Left hindlimb (tissue), 1 donor: ENCODE measurements at regions not wholly inside any gene's neighbourhood (a gene's known extent, or its start where the extent isn't known, plus 50 kb on each side); places are given as distances from the start of the nearest gene placed in this dataset.
"Not testable (repeated sequence)": the region's sequence is repeated elsewhere in the genome, so short reads cannot be mapped to it uniquely, and the experiment has no call there.

Source experiments
- DNase-seq: peaks from one replicate; pipeline ENCODE4 v3.0.0-alpha.2; 2018

- no peak for DNase-seq
Measured at GRCh38 chrX:5683996-5684395, 544.7 kb downstream of the NLGN4X start.

- DNase-seq = no peak
Measured at GRCh38 chrX:5681159-5681558, 547.5 kb downstream of the NLGN4X start.

GRCh38 chrX:5674036-5674435, 554.6 kb downstream of the NLGN4X start:
- no peak for DNase-seq

DNA sequence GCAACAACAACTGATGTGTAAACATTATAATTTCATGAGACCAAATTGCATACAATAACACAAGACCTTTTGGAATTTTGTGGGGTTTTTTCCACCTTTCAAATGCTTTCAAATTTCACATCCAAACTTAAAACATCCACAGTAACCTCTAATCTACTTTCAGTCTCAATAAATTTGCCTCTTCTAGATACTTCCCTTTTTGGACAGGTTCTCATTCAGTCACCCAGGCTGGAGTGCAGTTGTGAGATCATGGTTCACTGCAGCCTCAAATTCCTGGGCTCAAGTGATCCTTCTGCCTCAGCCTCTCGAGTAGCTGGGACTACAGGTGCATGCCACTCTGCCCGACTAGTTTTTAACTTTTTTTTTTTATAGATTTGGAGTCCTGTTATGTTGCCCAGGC, 556.6 kb downstream of the NLGN4X start:
- DNase-seq = no peak

- not testable (repeated sequence) for DNase-seq
Measured at GRCh38 chrX:5666689-5667088, 562.0 kb downstream of the NLGN4X start.

DNA sequence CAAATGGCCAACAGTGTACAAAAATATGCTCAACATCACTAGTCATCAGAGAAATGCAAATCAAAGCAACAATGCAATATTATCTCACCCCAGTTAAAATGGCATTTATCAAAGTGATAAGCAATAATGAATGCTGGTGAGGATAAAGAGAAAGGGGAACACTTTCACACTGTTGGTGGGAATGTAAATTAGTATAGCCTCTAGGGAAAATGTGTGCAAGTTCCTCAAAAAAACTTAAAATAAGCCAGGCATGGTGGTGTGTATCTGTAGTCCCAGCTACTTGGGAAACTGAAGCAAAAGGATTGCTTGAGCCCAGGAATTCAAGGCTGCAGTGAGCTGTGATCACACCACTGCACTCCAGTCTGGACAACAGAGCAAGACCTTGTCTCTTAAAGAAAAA, 572.1 kb downstream of the NLGN4X start:
- DNase-seq = no peak

- DNase-seq = no peak
Measured at GRCh38 chrX:5650904-5651303, 577.8 kb downstream of the NLGN4X start.

DNA sequence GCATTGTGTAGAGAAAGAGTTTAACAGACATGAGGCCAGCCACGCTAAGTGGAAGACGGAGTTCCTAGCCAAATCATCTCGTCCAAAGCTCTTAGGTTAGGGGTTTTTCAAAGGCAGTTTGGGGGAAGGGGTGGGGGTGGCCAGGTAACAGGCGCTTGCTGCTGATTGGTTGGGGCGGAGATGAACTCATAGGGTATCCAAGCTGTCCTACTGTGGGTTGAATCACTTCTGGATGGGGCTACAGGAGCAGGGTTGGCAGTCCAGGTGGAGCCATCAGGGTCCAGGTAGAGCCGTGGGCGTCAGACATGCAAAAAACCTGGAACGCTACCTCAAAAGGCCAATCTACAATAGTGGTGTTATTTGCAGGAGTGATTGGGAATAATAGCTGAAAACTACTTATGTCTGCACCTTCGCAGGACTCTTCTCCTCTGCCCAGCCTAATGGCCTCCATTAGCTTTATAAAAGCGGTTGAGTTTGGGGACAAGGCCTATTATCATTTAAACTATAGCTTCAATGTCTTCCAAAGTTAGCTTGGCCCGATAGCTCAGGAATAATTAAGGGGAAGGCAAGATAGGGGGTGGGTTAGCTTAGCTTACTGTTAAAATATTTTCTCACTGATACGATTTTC, 579.6 kb downstream of the NLGN4X start:
- DNase-seq = no peak

DNA sequence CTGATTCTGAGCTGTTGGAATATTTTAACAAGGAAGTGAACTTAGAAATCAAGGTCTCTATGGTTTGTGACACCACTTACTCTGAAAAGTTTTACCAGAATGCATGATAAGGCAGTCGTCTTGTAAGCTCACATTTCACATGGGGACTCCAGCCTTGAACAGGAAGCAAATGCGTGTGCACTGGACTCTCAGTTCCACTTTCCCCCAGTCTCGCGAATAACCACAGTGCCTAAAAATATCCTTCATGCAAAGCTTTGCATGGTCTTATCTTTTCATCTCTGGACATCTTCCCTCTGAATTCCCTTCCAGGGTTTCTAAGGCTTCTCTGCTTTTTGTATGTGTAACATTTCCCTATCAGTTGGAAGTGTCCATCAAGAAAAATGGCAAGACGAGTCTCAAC, 581.8 kb downstream of the NLGN4X start:
- DNase-seq = no peak

- DNase-seq = no peak
Measured at GRCh38 chrX:5644776-5645175, 583.9 kb downstream of the NLGN4X start.

DNA sequence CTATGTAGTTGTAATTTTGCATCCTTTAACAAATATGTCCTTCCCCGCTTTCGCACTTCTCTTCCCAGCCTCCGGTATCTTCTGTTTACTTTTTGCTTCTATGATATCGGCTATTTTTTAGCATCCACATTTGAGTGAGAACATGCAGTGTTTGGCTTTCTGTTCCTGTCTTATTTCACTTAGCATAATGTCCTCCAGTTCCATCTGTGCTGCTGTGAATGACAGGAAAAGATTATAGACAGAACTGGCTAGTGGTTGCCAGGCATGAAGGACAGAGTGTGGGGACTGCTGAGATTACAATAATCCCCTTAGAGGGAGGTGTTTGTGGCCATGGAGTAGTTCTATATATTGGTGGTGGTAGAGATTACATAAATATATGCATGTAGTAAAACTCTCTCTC, 588.6 kb downstream of the NLGN4X start:
- no peak for DNase-seq

DNA sequence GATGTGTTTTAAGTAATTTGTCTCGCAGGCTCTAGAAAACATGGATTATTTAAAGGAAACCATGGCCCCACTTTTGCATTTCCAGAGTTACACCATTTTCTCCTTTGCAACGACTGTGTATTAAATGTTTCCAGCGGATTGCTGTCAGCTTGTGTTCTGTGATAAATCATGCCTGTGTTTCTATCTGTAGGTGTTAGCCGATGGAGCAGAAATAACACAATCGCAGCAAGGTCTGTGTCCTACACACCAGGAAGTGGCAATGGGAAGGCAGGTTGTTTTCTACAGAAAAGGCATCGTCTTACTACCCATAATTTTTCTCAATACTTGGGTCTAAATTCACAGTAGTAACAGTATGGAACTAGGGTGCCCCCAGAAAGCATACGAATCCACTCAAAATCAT, 590.1 kb downstream of the NLGN4X start:
- DNase-seq = no peak

DNA sequence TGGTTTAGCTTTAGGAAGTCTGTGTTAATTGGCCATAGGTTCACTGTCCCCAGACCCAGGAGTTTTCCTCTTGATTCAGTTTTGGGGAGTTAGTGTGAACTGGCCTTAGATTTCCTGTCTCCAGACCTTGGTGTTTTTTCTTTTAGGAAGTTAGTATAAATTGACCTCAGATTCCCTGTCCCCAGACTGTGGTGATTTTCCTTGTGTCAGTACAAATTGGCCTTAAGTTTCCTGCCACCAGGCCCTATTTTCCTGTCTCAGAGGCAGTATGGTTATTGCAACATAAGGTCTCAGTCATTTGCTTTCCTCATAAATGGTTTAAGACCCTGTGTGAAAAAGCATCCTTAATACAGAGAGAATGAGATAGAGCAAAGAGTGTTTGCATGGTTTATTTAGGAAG, 595.8 kb downstream of the NLGN4X start:
- no peak for DNase-seq

GRCh38 chrX:5632061-5632614, 596.5 kb downstream of the NLGN4X start:
- no peak for DNase-seq

DNA sequence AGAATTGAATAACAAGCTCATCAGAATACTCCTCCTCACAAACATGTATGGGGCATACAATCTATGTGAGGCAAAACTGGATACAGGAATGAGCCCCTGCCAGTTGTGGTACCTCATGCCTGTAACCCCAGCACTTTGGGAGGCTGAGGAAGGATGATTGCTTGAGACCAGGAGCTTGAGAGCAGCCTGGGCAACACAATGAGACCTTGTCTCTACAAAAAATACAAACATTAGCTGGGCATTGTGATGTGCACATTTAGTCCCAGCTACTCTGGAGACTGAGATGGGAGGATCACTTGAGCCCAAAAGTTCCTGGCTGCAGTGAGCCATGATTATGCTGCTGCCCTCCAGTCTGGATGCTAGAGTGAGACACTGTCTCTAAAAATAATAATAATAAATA, 611.0 kb downstream of the NLGN4X start:
- no peak for DNase-seq

DNA sequence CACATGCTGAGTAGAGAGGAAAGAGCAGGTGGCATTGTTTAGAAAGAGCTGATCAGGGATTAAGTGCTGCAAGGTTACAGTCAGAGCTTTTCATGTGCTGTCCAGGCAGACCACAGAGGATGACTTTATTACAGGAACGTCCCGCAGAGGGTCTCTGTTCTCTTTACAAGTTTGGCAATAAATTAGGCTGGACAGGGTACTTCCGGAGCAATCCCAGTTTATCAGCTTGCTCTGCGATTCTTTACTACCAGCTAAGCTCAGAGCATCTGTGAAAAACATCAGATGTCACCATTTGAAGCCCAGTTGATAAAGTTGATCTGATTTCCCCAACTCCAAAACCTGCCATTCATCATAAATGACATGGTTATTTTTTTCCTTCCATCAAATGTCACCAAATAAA, 633.1 kb downstream of the NLGN4X start:
- no peak for DNase-seq

GRCh38 chrX:5586726-5587125, 641.9 kb downstream of the NLGN4X start:
- no peak for DNase-seq

DNA sequence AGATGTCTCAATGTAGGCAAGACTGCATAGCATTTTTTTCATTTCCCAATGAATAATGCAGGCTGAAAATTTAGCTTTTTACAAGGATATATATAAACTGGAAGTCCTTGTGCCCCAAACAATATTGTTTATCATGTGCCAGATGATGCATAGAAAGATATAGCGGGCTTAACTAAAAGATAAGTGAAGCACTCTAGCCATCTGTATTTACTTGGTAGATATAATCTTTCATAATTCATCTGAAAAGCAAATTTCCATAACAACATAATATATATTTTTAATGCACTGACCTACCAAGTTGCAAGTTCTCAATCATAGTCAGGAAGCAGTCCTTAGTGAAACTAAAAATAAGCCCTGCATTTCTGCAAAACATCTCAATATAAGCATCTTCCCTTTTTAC, 653.3 kb downstream of the NLGN4X start:
- no peak for DNase-seq

DNA sequence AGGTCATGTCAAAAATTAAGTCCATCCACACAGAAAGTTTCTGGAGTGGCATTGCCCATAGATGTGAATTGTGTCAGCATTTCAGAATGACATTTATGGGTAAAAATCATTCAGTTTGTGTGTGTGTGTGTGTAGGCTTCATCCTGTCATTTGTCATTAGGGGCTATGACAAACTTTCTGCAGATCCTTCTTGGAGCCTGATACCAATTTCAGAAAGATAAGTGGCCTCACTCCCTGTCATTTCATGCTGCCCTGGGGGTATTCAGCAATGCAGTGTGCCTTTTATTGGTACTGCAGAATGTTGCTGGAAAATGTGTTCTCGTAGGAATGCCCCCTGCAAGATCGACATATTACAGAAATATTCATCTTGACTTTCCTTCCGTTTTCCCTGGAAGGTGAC, 659.7 kb downstream of the NLGN4X start:
- no peak for DNase-seq

- DNase-seq = no peak
Measured at GRCh38 chrX:5559386-5559785, 669.3 kb downstream of the NLGN4X start.

DNA sequence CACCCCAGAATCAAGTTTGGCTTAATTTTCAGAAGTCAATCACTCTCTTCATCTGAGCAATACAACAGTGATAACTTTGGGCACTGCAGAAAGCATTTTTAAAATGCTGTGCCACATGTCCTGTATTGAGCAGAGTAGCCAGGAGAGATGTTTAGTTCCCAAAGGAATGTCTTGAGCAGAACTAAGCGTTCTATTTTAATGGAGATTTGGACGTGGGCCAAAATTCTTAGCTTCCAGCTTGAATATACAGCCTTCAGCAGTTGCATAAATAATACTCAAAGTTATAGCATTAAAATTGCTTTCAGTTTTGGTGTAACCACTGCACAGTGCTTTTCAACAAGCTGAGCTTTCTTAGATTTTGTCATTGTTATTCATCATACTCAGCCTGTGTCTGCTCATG, 679.2 kb downstream of the NLGN4X start:
- DNase-seq = no peak

GRCh38 chrX:5537098-5537497, 691.6 kb downstream of the NLGN4X start:
- no peak for DNase-seq

GRCh38 chrX:5536261-5536660, 692.4 kb downstream of the NLGN4X start:
- DNase-seq = no peak

- DNase-seq = no peak
Measured at GRCh38 chrX:5528057-5528456, 700.6 kb downstream of the NLGN4X start.

- DNase-seq = no peak
Measured at GRCh38 chrX:5526191-5526590, 702.5 kb downstream of the NLGN4X start.
